Activated CD4-positive, alpha-beta memory T cell treated with anti-CD3 and anti-CD28 coated beads for 36 hours (primary cell): ENCODE measurements at regions not wholly inside any gene's neighbourhood (a gene's known extent, or its start where the extent isn't known, plus 50 kb on each side); places are given as distances from the start of the nearest gene placed in this dataset.
"Not testable (repeated sequence)": the region's sequence is repeated elsewhere in the genome, so short reads cannot be mapped to it uniquely, and the experiment has no call there.

Experiments
- CTCF ChIA-PET: fragments of 350-600 bp; sonication (Branson Sonifier 250); formaldehyde crosslinking; loops from one replicate; lab custom pipeline; 2021; ENCODE audit warnings: antibody characterized with exemption, inconsistent platforms; lab: Charles Lee
- POLR2A ChIA-PET: fragments of 350-600 bp; sonication (Branson Sonifier 250); formaldehyde crosslinking; loops from one replicate; lab custom pipeline; 2021; ENCODE audit warnings: antibody characterized with exemption; lab: Charles Lee
- DNase-seq: peaks from one replicate; pipeline ENCODE4 v3.0.0-alpha.2; 2020
- H3K27ac Mint-ChIP-seq: one replicate; pipeline ENCODE4 v1.8.0; 2021; ENCODE audit warnings: mixed read lengths
- H3K27me3 Mint-ChIP-seq: one replicate; pipeline ENCODE4 v1.8.0; 2021; ENCODE audit warnings: mixed read lengths
- H3K36me3 Mint-ChIP-seq: one replicate; pipeline ENCODE4 v1.8.0; 2021; ENCODE audit warnings: mixed read lengths
- H3K4me1 Mint-ChIP-seq: one replicate; pipeline ENCODE4 v1.8.0; 2021; ENCODE audit warnings: low read depth, mixed read lengths
- H3K4me3 Mint-ChIP-seq: one replicate; pipeline ENCODE4 v1.8.0; 2021; ENCODE audit warnings: mild to moderate bottlenecking, mixed read lengths
- H3K9me3 Mint-ChIP-seq: one replicate; pipeline ENCODE4 v1.8.0; 2021; ENCODE audit warnings: mixed read lengths
- intact Hi-C: fragments of 100-400 bp; cut with micrococcal nuclease; formaldehyde crosslinking; loops from one replicate; pipeline ENCODE4 v1.15.1; 2023

DNA sequence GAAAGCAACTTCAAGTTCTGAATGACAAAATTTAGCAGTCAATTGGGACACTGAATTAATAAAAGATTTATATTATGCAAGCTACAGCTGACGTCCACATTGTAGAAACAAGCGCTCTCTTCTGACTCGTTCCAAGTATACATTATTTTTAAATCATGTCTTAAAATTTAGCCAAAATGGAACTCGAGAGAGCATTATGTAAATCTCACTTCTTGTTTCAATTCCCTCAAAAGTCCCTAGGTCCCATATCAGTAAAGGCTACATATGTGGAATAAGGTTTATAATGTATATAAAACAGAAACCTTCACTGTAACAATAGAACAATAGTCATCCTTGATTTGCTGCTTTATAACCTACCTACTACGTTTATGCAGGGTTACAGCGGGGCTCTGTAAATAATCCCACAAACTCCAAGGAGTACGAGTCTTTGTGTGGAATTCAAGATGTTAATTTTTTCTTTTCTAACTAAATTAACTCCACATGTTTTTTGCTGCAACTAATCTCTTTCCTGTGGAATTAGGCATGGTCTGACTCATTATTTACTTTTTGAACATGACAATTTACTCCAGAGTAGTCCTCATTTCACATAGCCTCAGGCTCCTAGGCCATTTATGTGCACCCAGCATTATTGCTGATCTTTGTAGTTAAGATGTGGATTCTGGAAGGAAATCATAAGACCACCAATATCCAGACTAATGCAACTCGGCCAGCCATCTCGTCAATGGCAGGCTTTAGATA, 785.1 kb downstream of the LTN1 start:
- ChIA-PET POLR2A (no interaction called here), CTCF (no interaction called here)
- Mint-ChIP-seq H3K4me1 (no peaks in the 10 kb centered on the region), H3K36me3 (no peaks in the 10 kb centered on the region), H3K27me3 (no peaks in the 10 kb centered on the region), H3K4me3 (no peak overlapping the region), H3K9me3 (no peaks in the 10 kb centered on the region), H3K27ac (no peak overlapping the region)
- intact Hi-C loops, result no loop called here
- no peak for DNase-seq

- ChIA-PET CTCF (no interaction called here), POLR2A (no interaction called here)
- Mint-ChIP-seq H3K9me3 (peaks cover 2% of the 10 kb centered on the region), H3K4me3 (no peak overlapping the region), H3K27me3 (no peaks in the 10 kb centered on the region), H3K36me3 (no peaks in the 10 kb centered on the region), H3K4me1 (no peaks in the 10 kb centered on the region), H3K27ac (no peak overlapping the region)
- intact Hi-C loops, result no loop called here
- DNase-seq, result no peak
Measured at GRCh38 chr21:28200726-28201125, 792.0 kb downstream of the LTN1 start.

DNA sequence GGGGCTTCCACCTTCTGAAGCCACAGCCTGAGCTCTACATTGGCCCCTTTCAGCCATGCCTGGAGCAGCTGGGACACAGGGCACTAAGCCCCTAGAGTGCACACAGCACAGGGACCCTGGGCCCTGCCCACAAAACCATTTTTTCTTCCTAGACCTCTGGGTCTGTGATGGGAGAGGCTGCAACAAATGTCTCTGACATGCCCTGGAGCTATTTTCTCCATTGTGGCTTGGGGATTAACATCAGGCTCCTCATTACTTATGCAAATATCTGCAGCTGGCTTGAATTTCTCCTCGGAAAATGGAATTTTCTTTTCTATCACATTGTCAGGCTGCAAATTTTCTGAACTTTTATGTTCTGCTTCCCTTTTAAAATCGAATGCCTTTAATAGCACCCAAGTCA, 795.7 kb downstream of the LTN1 start:
- Mint-ChIP-seq H3K4me3 (no peak overlapping the region), H3K9me3 (peaks cover 19% of the 10 kb centered on the region), H3K27ac (no peak overlapping the region), H3K4me1 (no peaks in the 10 kb centered on the region), H3K27me3 (no peaks in the 10 kb centered on the region), H3K36me3 (no peaks in the 10 kb centered on the region)
- ChIA-PET POLR2A (no interaction called here), CTCF (interaction anchor here (0.7 kb wide), 1 partner anchor 848 kb away, joined by 3 read pairs; no protein-coding TSS in a partner anchor)
- DNase-seq, result no peak
- intact Hi-C loops, result no loop called here

- intact Hi-C loops, result no loop called here
- Mint-ChIP-seq H3K27ac (no peak overlapping the region), H3K4me1 (no peaks in the 10 kb centered on the region), H3K27me3 (no peaks in the 10 kb centered on the region), H3K9me3 (peaks cover 17% of the 10 kb centered on the region), H3K36me3 (no peaks in the 10 kb centered on the region), H3K4me3 (no peak overlapping the region)
- POLR2A ChIA-PET, result no interaction called here
- no peak for DNase-seq
- CTCF ChIA-PET, result interaction anchor here (0.6 kb wide), 1 partner anchor 739 kb away, joined by 3 read pairs; no protein-coding TSS in a partner anchor
Measured at GRCh38 chr21:28193189-28193588, 799.5 kb downstream of the LTN1 start.

DNA sequence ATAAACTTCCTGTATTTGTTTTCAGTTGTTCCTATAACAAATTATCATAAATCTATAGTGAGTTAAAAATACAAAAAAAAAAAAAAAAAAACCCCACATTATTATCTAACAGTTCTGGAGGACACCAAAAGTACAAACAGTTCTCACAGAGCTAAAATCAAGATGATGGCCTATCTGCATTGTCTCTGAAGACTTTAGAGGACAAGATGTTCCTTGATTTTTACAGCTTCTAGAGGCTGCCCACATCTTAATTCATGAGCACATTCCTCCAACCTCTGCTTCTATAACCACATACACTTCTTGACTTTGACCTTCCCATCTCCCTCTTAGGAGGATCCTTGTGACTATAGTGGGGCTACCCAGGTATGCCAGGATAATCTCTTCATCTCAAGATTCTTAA, 806.1 kb downstream of the LTN1 start:
- CTCF ChIA-PET, result no interaction called here
- Mint-ChIP-seq H3K4me1 (no peaks in the 10 kb centered on the region), H3K9me3 (peaks cover 6% of the 10 kb centered on the region), H3K27me3 (no peaks in the 10 kb centered on the region), H3K36me3 (no peaks in the 10 kb centered on the region), H3K27ac (no peak overlapping the region), H3K4me3 (no peak overlapping the region)
- POLR2A ChIA-PET, result no interaction called here
- intact Hi-C loops, result no loop called here
- DNase-seq, result no peak

- ChIA-PET CTCF (no interaction called here), POLR2A (no interaction called here)
- Mint-ChIP-seq H3K27ac (no peak overlapping the region), H3K36me3 (no peaks in the 10 kb centered on the region), H3K4me1 (no peaks in the 10 kb centered on the region), H3K27me3 (no peaks in the 10 kb centered on the region), H3K4me3 (no peak overlapping the region), H3K9me3 (peaks cover 6% of the 10 kb centered on the region)
- DNase-seq, result no peak
- intact Hi-C loops, result no loop called here
Measured at GRCh38 chr21:28181730-28182129, 810.9 kb downstream of the LTN1 start.

- no peaks in the 10 kb centered on the region for H3K36me3 Mint-ChIP-seq
- DNase-seq, result no peak
- POLR2A ChIA-PET, result no interaction called here
- CTCF ChIA-PET, result no interaction called here
- H3K9me3 Mint-ChIP-seq, result peaks cover 10% of the 10 kb centered on the region
- no peak overlapping the region for H3K4me3 Mint-ChIP-seq
- H3K27ac Mint-ChIP-seq, result no peak overlapping the region
- no peaks in the 10 kb centered on the region for H3K27me3 Mint-ChIP-seq
- no peaks in the 10 kb centered on the region for H3K4me1 Mint-ChIP-seq
- intact Hi-C loops, result no loop called here
Measured at GRCh38 chr21:28179136-28179535, 813.5 kb downstream of the LTN1 start.

- no peak for DNase-seq
- CTCF ChIA-PET, result no interaction called here
- Mint-ChIP-seq H3K36me3 (no peaks in the 10 kb centered on the region), H3K4me3 (no peak overlapping the region), H3K4me1 (no peaks in the 10 kb centered on the region), H3K27me3 (no peaks in the 10 kb centered on the region), H3K27ac (no peak overlapping the region), H3K9me3 (peaks cover 4% of the 10 kb centered on the region)
- intact Hi-C loops, result no loop called here
- POLR2A ChIA-PET, result no interaction called here
Measured at GRCh38 chr21:28177124-28177523, 815.6 kb downstream of the LTN1 start.

- ChIA-PET CTCF (no interaction called here), POLR2A (no interaction called here)
- no peak for DNase-seq
- no peak overlapping the region for H3K27ac Mint-ChIP-seq
- no peaks in the 10 kb centered on the region for H3K27me3 Mint-ChIP-seq
- peaks cover 4% of the 10 kb centered on the region for H3K9me3 Mint-ChIP-seq
- no peaks in the 10 kb centered on the region for H3K4me1 Mint-ChIP-seq
- intact Hi-C loops, result no loop called here
- H3K36me3 Mint-ChIP-seq, result no peaks in the 10 kb centered on the region
- H3K4me3 Mint-ChIP-seq, result no peak overlapping the region
Measured at GRCh38 chr21:28174701-28175100, 818.0 kb downstream of the LTN1 start.

DNA sequence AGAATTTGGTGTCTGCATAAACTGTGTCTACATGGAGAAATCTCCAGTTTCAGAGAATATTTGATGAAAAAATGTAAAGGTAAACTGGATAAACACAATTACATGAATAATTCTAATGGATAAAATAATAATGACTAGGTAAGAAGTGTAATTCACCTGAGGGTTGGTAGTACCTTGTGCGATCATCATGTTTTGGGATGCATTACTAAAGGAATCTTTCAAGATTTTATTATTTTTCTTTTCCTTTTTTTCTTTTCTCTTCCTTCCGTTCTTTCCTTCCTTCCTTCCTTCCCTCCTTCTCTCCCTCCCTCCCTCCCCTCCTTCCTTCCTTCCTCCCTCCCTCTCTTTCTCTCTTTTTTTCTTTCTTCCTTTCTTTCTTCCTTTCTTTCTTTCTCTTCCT, 818.7 kb downstream of the LTN1 start:
- no peak overlapping the region for H3K4me3 Mint-ChIP-seq
- H3K36me3 Mint-ChIP-seq, result no peaks in the 10 kb centered on the region
- H3K4me1 Mint-ChIP-seq, result no peaks in the 10 kb centered on the region
- DNase-seq, result no peak
- intact Hi-C loops, result no loop called here
- no peak overlapping the region for H3K27ac Mint-ChIP-seq
- H3K27me3 Mint-ChIP-seq, result no peaks in the 10 kb centered on the region
- ChIA-PET CTCF (no interaction called here), POLR2A (no interaction called here)
- H3K9me3 Mint-ChIP-seq, result peaks cover 4% of the 10 kb centered on the region

DNA sequence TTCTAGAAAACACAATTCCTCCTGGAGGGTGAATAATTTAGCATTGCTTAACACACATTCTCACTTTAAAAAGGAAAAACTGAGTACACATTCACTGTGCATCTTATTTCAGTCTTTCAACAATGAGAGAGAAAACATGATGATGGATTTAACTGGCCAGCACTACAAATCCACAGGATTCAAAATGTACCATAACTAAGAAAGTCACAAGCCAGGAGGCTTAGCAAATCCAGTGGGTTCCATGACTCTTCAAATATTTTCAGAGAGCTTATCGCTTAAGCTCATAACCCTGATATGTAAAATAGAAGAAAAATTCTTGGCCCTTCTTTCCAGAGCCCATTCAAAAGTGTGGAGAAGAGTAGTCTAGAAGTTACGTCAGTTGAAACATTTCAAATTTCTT, 820.3 kb downstream of the LTN1 start:
- Mint-ChIP-seq H3K4me1 (no peaks in the 10 kb centered on the region), H3K9me3 (peaks cover 4% of the 10 kb centered on the region), H3K27me3 (no peaks in the 10 kb centered on the region), H3K27ac (no peak overlapping the region), H3K36me3 (no peaks in the 10 kb centered on the region), H3K4me3 (no peak overlapping the region)
- POLR2A ChIA-PET, result no interaction called here
- intact Hi-C loops, result no loop called here
- CTCF ChIA-PET, result no interaction called here
- DNase-seq, result no peak

DNA sequence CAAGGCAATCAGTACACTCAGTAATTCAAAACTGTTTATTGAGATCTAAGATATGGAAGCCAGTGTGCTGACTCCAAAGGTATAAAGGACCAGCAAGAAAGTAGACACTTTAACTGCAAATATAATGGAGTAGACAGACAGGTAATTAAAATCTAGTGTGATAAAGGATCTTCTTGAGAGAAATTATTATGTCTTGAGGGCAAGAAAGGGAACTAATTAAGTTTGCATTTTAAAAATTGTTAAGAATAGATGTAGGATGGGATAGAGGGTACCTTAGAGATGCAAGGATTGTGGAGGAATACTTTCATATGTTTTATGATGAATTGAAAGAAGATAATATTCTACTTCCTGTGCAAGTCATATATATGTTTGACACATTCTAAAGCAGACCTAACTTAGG, 825.3 kb downstream of the LTN1 start:
- Mint-ChIP-seq H3K9me3 (no peaks in the 10 kb centered on the region), H3K27ac (no peak overlapping the region), H3K27me3 (peaks cover 1% of the 10 kb centered on the region), H3K36me3 (no peaks in the 10 kb centered on the region), H3K4me1 (no peaks in the 10 kb centered on the region), H3K4me3 (no peak overlapping the region)
- no peak for DNase-seq
- ChIA-PET CTCF (no interaction called here), POLR2A (no interaction called here)
- intact Hi-C loops, result no loop called here

GRCh38 chr21:28164519-28164918, 828.2 kb downstream of the LTN1 start:
- H3K27ac Mint-ChIP-seq, H3K36me3 Mint-ChIP-seq, H3K4me3 Mint-ChIP-seq, CTCF ChIA-PET, H3K9me3 Mint-ChIP-seq, H3K4me1 Mint-ChIP-seq, DNase-seq, intact Hi-C loops, POLR2A ChIA-PET, H3K27me3 Mint-ChIP-seq: not testable (repeated sequence)
